HG03439 (cell line): ENCODE measurements at regions not wholly inside any gene's neighbourhood (a gene's known extent, or its start where the extent isn't known, plus 50 kb on each side); places are given as distances from the start of the nearest gene placed in this dataset.

ENCODE experiments used
- ATAC-seq: cut with Tn5 transposase; IDR thresholded peaks from one replicate; pipeline ENCODE4 v1.9.1; 2021; ENCODE audit warnings: mild to moderate bottlenecking, moderate library complexity; ENCODE audit not compliant: unreplicated experiment

DNA sequence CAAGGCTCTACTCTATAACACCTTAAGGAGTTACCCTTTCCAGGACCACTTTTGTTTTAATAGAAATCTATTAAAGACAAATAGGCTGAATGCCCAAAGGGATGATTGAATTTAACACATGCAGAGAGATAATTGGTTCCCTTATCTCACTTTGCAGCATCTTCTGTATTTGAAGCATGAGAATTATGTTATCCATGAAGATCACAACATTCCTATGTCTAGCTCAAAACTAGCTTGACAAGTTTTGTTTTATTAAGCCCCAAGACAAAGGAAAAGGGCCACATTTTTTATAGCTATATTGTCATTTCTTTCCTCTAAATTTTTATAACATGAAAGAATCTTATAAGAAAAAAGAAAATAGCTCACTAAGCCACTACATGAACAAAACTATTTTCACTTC lies 57.9 kb upstream of the FTMT start:
- no peak for ATAC-seq

DNA sequence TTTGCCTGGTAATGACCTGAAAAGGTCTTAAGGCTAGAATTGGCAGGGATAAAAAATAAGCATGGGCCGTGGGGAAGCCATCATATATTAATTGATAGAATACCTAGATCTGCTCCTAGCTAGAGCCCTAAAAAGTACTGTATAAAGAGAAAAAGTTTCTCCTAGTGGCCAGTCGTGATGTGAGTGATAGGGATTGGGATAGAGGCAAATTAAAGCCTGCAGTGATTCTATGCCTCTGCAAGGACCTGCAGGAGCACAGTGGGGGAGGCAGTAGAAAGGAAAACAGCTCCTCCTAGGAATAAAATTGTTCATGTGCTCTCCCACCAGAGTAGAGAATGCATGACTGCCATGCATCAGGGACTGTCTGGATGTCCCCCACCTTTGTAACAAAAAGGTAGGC lies 56.2 kb upstream of the FTMT start:
- no peak for ATAC-seq

DNA sequence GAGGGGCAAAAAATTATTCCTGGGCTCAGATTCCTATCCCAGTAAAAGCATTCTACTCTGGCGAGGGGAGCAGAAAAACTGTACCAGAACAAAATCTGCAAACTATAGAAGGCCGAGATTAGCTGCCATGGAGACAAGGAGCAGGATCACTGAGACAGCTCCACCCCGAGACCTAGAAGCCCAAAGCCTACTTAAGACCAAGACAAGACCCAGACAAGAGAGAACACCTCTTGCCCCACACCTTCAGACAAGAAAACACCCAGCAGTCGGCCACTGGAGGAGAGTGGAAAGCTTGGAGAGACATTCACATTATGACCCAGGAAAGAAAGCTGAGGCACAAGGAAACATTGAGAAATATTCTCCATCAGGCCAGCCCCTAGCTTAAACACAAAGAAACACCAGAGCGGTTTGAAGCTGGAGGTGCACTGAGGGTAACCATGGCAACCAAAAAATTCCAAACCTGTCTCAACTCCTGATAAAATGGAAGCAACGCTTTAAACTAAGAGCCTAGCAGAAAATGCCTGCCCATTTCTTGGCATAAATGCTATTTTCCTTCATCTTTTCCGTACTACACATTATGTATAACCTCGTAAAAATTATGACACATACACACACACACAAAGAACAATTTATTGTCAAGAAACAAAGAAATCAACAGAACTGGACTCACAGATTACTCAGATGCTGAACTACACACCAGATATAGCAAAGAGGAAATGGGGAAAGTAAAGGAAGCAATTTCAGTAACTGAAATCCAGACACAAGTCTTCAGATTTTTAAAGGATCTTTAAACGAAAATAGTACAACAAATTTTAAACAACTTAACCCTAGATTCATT lies 53.8 kb upstream of the FTMT start:
- ATAC-seq = no peak
